SK-N-MC (cell line): ENCODE measurements at regions not wholly inside any gene's neighbourhood (a gene's known extent, or its start where the extent isn't known, plus 50 kb on each side); places are given as distances from the start of the nearest gene placed in this dataset.

Source experiments
- DNase-seq: peaks from one replicate; pipeline ENCODE4 v3.0.0-alpha.2; 2011; ENCODE audit warnings: low read depth, low spot score
- H3K27ac ChIP-seq: fragments of 200-600 bp; sonication (generic); 2 replicates; pipeline ENCODE4 v1.5.1; 2016; ENCODE audit warnings: mixed run types
- H3K36me3 ChIP-seq: fragments of 200-600 bp; sonication (generic); 2 replicates; pipeline ENCODE4 v1.6.1; 2017; ENCODE audit warnings: antibody characterized with exemption, low read length, mixed read lengths; ENCODE audit not compliant: insufficient read depth
- H3K4me3 ChIP-seq: fragments of 200-600 bp; sonication (generic); 2 replicates; pipeline ENCODE4 v1.5.1; 2016
- H3K9ac ChIP-seq: fragments of 200-600 bp; sonication (generic); 2 replicates; pipeline ENCODE4 v1.8.0; 2017; ENCODE audit warnings: mixed run types, mixed read lengths; ENCODE audit not compliant: insufficient read length
- H3K9me3 ChIP-seq: fragments of 200-600 bp; sonication (generic); 2 replicates; pipeline ENCODE4 v1.6.1; 2017; ENCODE audit warnings: low read depth, mild to moderate bottlenecking, antibody characterized with exemption, low read length, moderate library complexity, mixed read lengths
- EZH2 ChIP-seq: fragments of 200-600 bp; sonication (generic); IDR thresholded peaks from one replicate; pipeline ENCODE4 v1.6.1; 2017; ENCODE audit warnings: antibody characterized with exemption
- FOXP2 ChIP-seq: optimal IDR thresholded peaks from 2 replicates; pipeline ENCODE3; 2011; ENCODE audit warnings: mild to moderate bottlenecking, moderate library complexity; ENCODE audit not compliant: insufficient read depth; ENCODE audit errors: extremely low read length, control extremely low read depth
- POLR2AphosphoS5 ChIP-seq: IDR thresholded peaks from 2 replicates; pipeline ENCODE4 v1.6.1; 2012; ENCODE audit warnings: mild to moderate bottlenecking, low read depth, low read length, borderline replicate concordance

GRCh38 chr21:27132266-27132665 is 165.4 kb upstream of the ADAMTS5 start:
- TF ChIP-seq POLR2AphosphoS5 (no peak), EZH2 (no peak), FOXP2 (no peak)
- Histone ChIP-seq H3K36me3 (no peaks in the 10 kb centered on the region), H3K4me3 (no peak overlapping the region), H3K9ac (no peak overlapping the region), H3K9me3 (no peaks in the 10 kb centered on the region), H3K27ac (no peak overlapping the region)
- no peak for DNase-seq

DNA sequence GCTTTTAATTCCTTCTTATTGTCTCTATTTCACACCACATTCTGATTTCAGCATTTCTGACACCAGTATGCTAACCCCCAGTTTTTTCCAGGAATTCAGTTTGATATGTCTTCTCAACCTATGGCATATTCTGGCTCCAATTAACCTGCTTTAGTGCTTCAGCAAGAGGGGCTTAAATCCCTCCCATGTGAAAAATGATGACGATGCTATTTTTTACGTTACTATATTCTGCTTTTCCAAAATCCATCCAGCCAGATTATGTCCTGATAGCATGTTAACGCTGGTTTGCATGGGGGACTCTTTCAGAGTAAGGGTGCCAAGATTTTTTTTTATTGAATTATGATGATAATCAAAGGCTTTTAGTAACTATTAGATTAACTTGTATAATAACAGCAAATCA is 163.3 kb upstream of the ADAMTS5 start:
- no peak overlapping the region for H3K9ac ChIP-seq

GRCh38 chr21:27129694-27130093 is 162.8 kb upstream of the ADAMTS5 start:
- no peak overlapping the region for H3K27ac ChIP-seq
- H3K36me3 ChIP-seq: no peaks in the 10 kb centered on the region
- no peak overlapping the region for H3K9ac ChIP-seq
- TF ChIP-seq POLR2AphosphoS5: no peak
- TF ChIP-seq FOXP2: no peak
- no peak for TF ChIP-seq EZH2
- H3K4me3 ChIP-seq: no peak overlapping the region
- no peak for DNase-seq
- H3K9me3 ChIP-seq: no peaks in the 10 kb centered on the region

More for the DNA sequence above, 163.3 kb upstream of the ADAMTS5 start:
- no peak for DNase-seq
- H3K27ac ChIP-seq: no peak overlapping the region
- H3K9me3 ChIP-seq: no peaks in the 10 kb centered on the region
- TF ChIP-seq FOXP2 (no peak), EZH2 (no peak), POLR2AphosphoS5 (no peak)
- no peak overlapping the region for H3K4me3 ChIP-seq
- no peaks in the 10 kb centered on the region for H3K36me3 ChIP-seq

DNA sequence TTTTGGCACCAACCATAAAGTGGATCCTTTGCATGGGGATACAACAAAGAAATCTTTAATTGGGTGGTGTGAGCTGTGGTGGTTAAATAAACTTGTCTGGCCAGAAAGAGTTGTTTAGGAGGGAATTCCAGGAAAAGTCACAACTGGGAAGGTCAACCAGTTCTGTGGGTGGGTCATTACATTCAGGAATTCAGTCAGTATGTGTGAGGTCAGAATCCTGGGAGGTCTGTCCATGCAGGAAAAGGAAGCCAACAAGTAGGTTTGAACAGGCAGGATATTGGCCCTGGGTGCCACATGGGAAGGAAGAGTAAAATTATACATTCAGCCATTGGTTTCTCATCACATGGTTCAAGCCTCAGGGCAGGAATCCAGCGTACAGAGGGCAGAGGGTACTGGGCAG is 162.3 kb upstream of the ADAMTS5 start:
- Histone ChIP-seq H3K9me3 (no peaks in the 10 kb centered on the region), H3K36me3 (no peaks in the 10 kb centered on the region), H3K9ac (no peak overlapping the region), H3K4me3 (no peak overlapping the region), H3K27ac (no peak overlapping the region)
- no peak for TF ChIP-seq POLR2AphosphoS5
- TF ChIP-seq FOXP2: no peak
- TF ChIP-seq EZH2: no peak
- no peak for DNase-seq

DNA sequence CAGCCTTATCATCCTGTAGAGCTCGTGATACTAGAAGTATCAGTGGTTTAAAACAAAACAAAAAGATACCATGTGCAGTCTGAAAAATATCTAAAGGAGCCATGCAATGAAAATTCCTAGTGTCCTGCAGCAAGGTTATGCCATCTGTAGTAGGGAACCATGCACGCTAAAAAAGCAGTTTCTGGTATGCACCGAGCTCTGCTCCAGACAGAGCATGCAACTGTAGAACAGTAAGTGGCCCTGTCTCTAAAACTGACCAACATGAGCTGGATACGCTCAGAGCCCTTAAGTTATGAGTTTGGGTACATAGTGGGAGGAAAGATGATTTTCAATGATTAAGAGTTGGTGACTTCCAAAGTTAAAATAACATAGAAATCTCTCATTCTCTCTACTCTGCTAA is 159.3 kb upstream of the ADAMTS5 start:
- TF ChIP-seq EZH2: no peak
- no peak for TF ChIP-seq FOXP2
- no peak for TF ChIP-seq POLR2AphosphoS5
- Histone ChIP-seq H3K27ac (no peak overlapping the region), H3K4me3 (no peak overlapping the region), H3K9me3 (no peaks in the 10 kb centered on the region), H3K9ac (no peak overlapping the region), H3K36me3 (no peaks in the 10 kb centered on the region)
- no peak for DNase-seq

- no peak overlapping the region for H3K27ac ChIP-seq
- DNase-seq: no peak
- H3K36me3 ChIP-seq: no peaks in the 10 kb centered on the region
- TF ChIP-seq EZH2: no peak
- H3K9ac ChIP-seq: no peak overlapping the region
- no peak overlapping the region for H3K4me3 ChIP-seq
- H3K9me3 ChIP-seq: no peaks in the 10 kb centered on the region
Measured at GRCh38 chr21:27122686-27123085, 155.8 kb upstream of the ADAMTS5 start.

DNA sequence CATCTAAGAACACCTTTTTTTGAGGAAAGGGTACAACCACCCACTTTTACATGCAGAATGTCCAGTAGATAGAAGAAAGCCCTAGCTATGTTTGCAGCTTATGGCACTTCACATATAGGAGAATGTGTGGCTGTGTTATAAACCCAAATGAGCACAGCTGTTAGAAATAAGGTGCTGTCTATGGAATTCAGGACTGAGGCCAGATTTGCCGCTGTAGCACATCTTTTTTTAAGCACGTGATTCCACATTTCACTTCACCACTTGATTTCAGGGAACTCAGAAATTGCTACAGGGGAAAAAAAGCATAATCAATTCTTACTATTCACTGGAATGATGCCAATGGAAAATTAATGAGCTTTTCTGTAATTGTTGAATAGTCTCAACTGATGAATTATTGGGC is 147.2 kb upstream of the ADAMTS5 start:
- Histone ChIP-seq H3K27ac (no peak overlapping the region), H3K9ac (no peak overlapping the region)
- TF ChIP-seq POLR2AphosphoS5 (no peak), EZH2 (no peak), FOXP2 (no peak)

DNA sequence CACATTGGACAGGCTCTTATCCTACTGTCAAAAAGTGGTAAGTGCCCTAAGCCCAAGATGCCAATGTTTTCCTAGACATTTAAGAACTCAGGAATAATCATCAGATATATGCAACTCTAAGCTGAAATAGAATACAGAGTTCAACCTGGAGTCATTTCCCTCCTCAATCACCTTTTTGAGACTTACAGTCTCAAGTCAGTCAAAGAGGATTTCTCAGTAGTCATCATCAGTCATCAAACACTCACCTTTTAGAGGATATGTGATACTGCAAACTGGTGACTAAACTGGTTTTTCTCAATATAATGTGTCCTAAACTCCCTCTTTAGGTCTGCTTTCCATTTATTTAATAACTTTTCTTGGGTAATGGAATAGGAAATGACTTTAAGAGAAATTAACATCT is 145.3 kb upstream of the ADAMTS5 start:
- DNase-seq: no peak
- Histone ChIP-seq H3K4me3 (no peak overlapping the region), H3K9me3 (no peaks in the 10 kb centered on the region), H3K36me3 (no peaks in the 10 kb centered on the region), H3K9ac (no peak overlapping the region), H3K27ac (no peak overlapping the region)
- TF ChIP-seq EZH2 (no peak), FOXP2 (no peak), POLR2AphosphoS5 (no peak)

More for the DNA sequence above, 147.2 kb upstream of the ADAMTS5 start:
- Histone ChIP-seq H3K4me3 (no peak overlapping the region), H3K36me3 (no peaks in the 10 kb centered on the region), H3K9me3 (no peaks in the 10 kb centered on the region)
- no peak for DNase-seq

GRCh38 chr21:27110956-27111355 is 144.1 kb upstream of the ADAMTS5 start:
- Histone ChIP-seq H3K27ac (no peak overlapping the region), H3K36me3 (no peaks in the 10 kb centered on the region), H3K9ac (no peak overlapping the region), H3K9me3 (no peaks in the 10 kb centered on the region), H3K4me3 (no peak overlapping the region)
- DNase-seq: no peak
- TF ChIP-seq FOXP2: no peak
- TF ChIP-seq POLR2AphosphoS5: no peak
- no peak for TF ChIP-seq EZH2
